ENCODE measurements at regions not wholly inside any gene's neighbourhood (a gene's known extent, or its start where the extent isn't known, plus 50 kb on each side); places are given as distances from the start of the nearest gene placed in this dataset.
A peak's percentile ranks its signal among the peaks of the same experiment; 100 is the strongest.

DNA sequence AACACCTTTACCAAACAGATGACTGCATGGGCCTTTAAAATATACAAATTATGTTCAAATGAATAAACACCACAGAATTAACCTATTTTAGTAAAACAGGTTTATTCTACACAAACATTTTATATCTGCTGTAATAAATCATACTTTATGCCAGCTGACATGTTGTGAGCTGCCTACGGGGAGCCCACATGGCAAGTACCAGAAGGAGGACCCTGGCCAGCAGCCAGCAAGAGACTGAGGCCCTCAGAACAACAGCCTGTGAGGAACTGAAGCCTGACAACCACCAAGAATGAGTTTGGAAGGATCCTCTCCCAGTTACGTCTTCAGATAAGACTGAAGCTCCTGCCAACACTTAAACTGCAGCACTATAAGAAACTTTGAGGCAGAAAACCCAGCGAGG, 377.0 kb downstream of the PDGFC start:
- H3K4me1 ChIP-seq = peaks cover 11% of the 10 kb centered on the region
- TF ChIP-seq, protein P1, sequence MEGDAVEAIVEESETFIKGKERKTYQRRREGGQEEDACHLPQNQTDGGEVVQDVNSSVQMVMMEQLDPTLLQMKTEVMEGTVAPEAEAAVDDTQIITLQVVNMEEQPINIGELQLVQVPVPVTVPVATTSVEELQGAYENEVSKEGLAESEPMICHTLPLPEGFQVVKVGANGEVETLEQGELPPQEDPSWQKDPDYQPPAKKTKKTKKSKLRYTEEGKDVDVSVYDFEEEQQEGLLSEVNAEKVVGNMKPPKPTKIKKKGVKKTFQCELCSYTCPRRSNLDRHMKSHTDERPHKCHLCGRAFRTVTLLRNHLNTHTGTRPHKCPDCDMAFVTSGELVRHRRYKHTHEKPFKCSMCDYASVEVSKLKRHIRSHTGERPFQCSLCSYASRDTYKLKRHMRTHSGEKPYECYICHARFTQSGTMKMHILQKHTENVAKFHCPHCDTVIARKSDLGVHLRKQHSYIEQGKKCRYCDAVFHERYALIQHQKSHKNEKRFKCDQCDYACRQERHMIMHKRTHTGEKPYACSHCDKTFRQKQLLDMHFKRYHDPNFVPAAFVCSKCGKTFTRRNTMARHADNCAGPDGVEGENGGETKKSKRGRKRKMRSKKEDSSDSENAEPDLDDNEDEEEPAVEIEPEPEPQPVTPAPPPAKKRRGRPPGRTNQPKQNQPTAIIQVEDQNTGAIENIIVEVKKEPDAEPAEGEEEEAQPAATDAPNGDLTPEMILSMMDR (IDR thresholded peaks at IDR 0.05) = no peak
- no peaks in the 10 kb centered on the region for H3K36me3 ChIP-seq
- intact Hi-C loops (cut with DNase I) = no loop called here
- H3K4me3 ChIP-seq = no peak overlapping the region
- no peak overlapping the region for H3K27ac ChIP-seq
- H3K27me3 ChIP-seq = no peaks in the 10 kb centered on the region
- DNase-seq (no peak), ATAC-seq (peak; percentile 43)
- H3K9me3 ChIP-seq = no peaks in the 10 kb centered on the region

DNA sequence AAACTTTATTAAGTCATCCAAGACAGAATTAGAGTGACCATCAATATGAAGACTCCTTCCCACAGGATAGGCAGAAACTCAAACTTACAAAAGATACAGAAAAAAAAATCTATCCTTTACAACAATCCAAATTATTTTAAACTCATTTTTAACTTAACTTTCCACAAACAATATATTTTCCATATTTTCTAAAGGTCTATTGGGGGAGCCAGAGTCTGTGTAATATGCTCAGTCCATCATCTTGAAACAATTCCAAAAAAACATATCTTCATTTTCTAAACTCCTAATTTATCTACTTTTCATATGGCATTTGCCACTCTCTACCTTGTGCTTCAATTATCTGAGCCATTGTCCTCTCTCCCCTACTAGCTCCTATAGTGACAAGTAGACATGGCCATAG, 378.1 kb downstream of the PDGFC start:
- Histone ChIP-seq H3K4me3 (no peak overlapping the region), H3K9me3 (no peaks in the 10 kb centered on the region), H3K27ac (no peak overlapping the region), H3K36me3 (no peaks in the 10 kb centered on the region), H3K4me1 (peaks cover 8% of the 10 kb centered on the region), H3K27me3 (no peaks in the 10 kb centered on the region)
- no peak for ATAC-seq
- DNase-seq = no peak
- intact Hi-C loops (cut with DNase I) = no loop called here
- TF ChIP-seq, protein P1 (IDR thresholded peaks at IDR 0.05) = no peak

DNA sequence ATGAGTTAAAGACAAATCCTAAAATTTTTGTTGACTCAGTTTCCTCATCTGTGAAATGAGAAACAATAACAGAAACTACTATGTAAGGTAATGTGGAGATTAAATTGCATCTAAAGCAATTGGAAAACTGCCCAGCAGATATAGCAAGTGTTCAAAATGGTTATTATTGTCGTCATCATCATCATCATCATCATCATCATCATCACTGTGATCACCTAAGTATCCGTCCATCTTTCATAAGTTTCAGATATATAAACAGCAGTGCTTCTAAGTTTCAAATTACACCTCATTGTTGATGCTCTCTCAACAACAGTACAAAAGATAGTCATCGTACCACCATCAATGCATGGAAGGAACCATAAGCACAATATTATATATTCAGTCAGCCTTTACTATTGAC, 379.9 kb downstream of the PDGFC start:
- Histone ChIP-seq H3K27ac (no peak overlapping the region), H3K27me3 (no peaks in the 10 kb centered on the region), H3K4me3 (no peak overlapping the region), H3K9me3 (no peaks in the 10 kb centered on the region), H3K4me1 (no peaks in the 10 kb centered on the region), H3K36me3 (no peaks in the 10 kb centered on the region)
- DNase-seq (no peak), ATAC-seq (no peak)
- TF ChIP-seq, protein P1 (IDR thresholded peaks at IDR 0.05) = no peak
- intact Hi-C loops (cut with DNase I) = no loop called here

DNA sequence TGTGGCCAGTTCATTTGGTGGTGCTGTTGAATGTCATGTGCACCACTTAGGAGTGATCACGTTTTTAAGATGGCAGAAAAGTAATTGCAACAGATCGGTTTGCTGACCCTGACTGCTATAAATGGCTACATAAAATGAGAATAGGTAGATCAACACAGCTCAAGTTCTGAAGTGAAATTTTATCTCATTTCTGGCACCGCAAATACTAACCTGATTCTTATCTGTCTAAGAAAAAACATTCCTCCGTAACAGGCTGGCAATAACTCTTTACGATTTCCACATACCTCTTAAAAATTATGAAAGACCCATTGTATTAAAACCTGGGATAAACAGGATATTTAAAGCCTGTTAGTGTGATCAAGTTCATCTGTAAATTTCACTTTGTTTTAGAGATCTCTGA, 387.5 kb downstream of the PDGFC start:
- H3K4me3 ChIP-seq = no peak overlapping the region
- TF ChIP-seq, protein P1 (IDR thresholded peaks at IDR 0.05) = no peak
- H3K27me3 ChIP-seq = no peaks in the 10 kb centered on the region
- no peaks in the 10 kb centered on the region for H3K9me3 ChIP-seq
- DNase-seq = no peak
- intact Hi-C loops (cut with DNase I) = no loop called here
- peak; percentile 64 for ATAC-seq
- H3K36me3 ChIP-seq = no peaks in the 10 kb centered on the region
- no peak overlapping the region for H3K27ac ChIP-seq
- no peaks in the 10 kb centered on the region for H3K4me1 ChIP-seq

DNA sequence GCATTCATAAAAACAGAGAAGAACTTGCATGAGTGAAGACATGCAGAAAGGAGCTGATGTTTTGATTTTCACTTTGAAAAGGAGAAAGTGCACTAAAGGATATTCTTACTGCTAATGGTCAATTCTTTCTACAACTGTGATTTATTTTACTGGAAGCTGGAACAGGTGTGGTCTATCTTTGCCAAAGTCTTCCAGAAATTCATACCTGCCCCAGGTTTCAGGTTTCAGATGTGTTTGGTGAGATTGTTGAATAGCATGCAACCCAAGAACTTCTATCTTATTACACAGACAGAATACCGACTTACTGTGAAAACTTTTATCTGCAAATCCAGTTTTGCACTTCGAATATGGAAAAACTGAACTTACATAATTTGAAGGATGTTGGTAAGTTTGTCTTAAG, 388.3 kb downstream of the PDGFC start:
- intact Hi-C loops (cut with DNase I) = no loop called here

More for the DNA sequence above, 388.3 kb downstream of the PDGFC start:
- Histone ChIP-seq H3K4me1 (no peaks in the 10 kb centered on the region), H3K27ac (no peak overlapping the region), H3K27me3 (no peaks in the 10 kb centered on the region), H3K9me3 (no peaks in the 10 kb centered on the region), H3K4me3 (no peak overlapping the region), H3K36me3 (no peaks in the 10 kb centered on the region)
- DNase-seq (no peak), ATAC-seq (no peak)
- TF ChIP-seq, protein P1 (IDR thresholded peaks at IDR 0.05) = no peak
